B cell (primary cell): ENCODE measurements at regions not wholly inside any gene's neighbourhood (a gene's known extent, or its start where the extent isn't known, plus 50 kb on each side); places are given as distances from the start of the nearest gene placed in this dataset.
A peak's percentile ranks its signal among the peaks of the same experiment; 100 is the strongest.

ENCODE experiments used
- ATAC-seq: fragments of 200-7000 bp; cut with Tn5 transposase; one replicate; pipeline ENCODE4 v1.10.0; 2021; ENCODE audit warnings: low read depth, mild to moderate bottlenecking, moderate number of reproducible peaks, moderate library complexity
- CTCF ChIA-PET: fragments of 350-600 bp; sonication (Branson Sonifier 250); formaldehyde crosslinking; loops from one replicate; lab custom pipeline; 2021; ENCODE audit warnings: antibody characterized with exemption, inconsistent platforms; lab: Charles Lee
- POLR2A ChIA-PET: fragments of 350-600 bp; sonication (Branson Sonifier 250); formaldehyde crosslinking; loops from one replicate; lab custom pipeline; 2021; ENCODE audit warnings: antibody characterized with exemption; lab: Charles Lee
- DNase-seq: peaks from one replicate; pipeline ENCODE4 v3.0.0; 2013
- H2AFZ ChIP-seq: 2 replicates; pipeline ENCODE4 v1.6.1; 2012; ENCODE audit warnings: mild to moderate bottlenecking, low read depth, low read length; ENCODE audit not compliant: insufficient read depth, poor library complexity, severe bottlenecking
- H3K27ac ChIP-seq, 2 donors: 1 replicate in 1 of 2; 2 replicates in 1 of 2; pipeline ENCODE4 v1.5.1; 2012 to 2013; ENCODE audit warnings: low read length in 2 of 2, mild to moderate bottlenecking in 2 of 2, moderate library complexity in 1 of 2
- H3K27me3 ChIP-seq, 4 experiments: fragments of 200-600 bp in 1 of 4; sonication (generic) in 1 of 4; replicated peaks in 1 of 4; 1 replicate in 2 of 4; 2 replicates in 2 of 4; pipeline versions ENCODE4 v1.6.1 to v1.7.0; 2013 to 2016; ENCODE audit warnings: low read length in 3 of 4, mild to moderate bottlenecking in 2 of 4, mixed read lengths in 1 of 4, moderate library complexity in 1 of 4; ENCODE audit not compliant: insufficient read depth in 4 of 4, control insufficient read depth in 3 of 4; ENCODE audit errors: control extremely low read depth in 1 of 4
- H3K36me3 ChIP-seq, 2 experiments: replicated peaks in 1 of 2; 1 replicate in 1 of 2; 2 replicates in 1 of 2; pipeline versions ENCODE4 v1.6.1 to v1.7.1; 2013; ENCODE audit warnings: low read length in 1 of 2; ENCODE audit not compliant: insufficient read depth in 2 of 2, control insufficient read depth in 1 of 2; ENCODE audit errors: control extremely low read depth in 1 of 2, extremely low read depth in 1 of 2
- H3K4me1 ChIP-seq, 2 donors: fragments of 200-600 bp in 1 of 2; sonication (generic) in 1 of 2; 1 replicate in 1 of 2; 2 replicates in 1 of 2; pipeline versions ENCODE4 v1.5.1 to v1.6.1; 2013 to 2017; ENCODE audit warnings: low read length in 2 of 2; ENCODE audit not compliant: control insufficient read depth in 2 of 2, insufficient read depth in 2 of 2
- H3K4me2 ChIP-seq: replicated peaks from 2 replicates; pipeline ENCODE3; 2012; ENCODE audit warnings: mild to moderate bottlenecking, low read depth, low read length; ENCODE audit not compliant: poor library complexity, severe bottlenecking
- H3K4me3 ChIP-seq, 5 experiments: fragments of 200-600 bp in 1 of 5; sonication (generic) in 1 of 5; 1 replicate in 3 of 5; 2 replicates in 2 of 5; pipeline versions ENCODE4 v1.5.1 to v1.7.0; 2011 to 2016; ENCODE audit warnings: low read length in 4 of 5, mild to moderate bottlenecking in 4 of 5, low read depth in 2 of 5, control low read depth in 1 of 5, moderate library complexity in 1 of 5; ENCODE audit not compliant: insufficient read depth in 1 of 5; ENCODE audit errors: control extremely low read depth in 1 of 5, extremely low read depth in 1 of 5
- H3K79me2 ChIP-seq: fragments of 200-600 bp; sonication (generic); one replicate; pipeline ENCODE4 v1.6.0; 2016; ENCODE audit warnings: low read length; ENCODE audit not compliant: control insufficient read depth, insufficient read depth
- H3K9ac ChIP-seq: fragments of 200-600 bp; sonication (generic); 2 replicates; pipeline ENCODE4 v1.6.1; 2017; ENCODE audit warnings: mild to moderate bottlenecking, low read length, moderate library complexity
- H3K9me3 ChIP-seq, 3 donors: one replicate each; pipeline versions ENCODE4 v1.6.1 to v1.7.1; 2013; ENCODE audit warnings: low read length in 2 of 3; ENCODE audit not compliant: control insufficient read depth in 2 of 3, insufficient read depth in 1 of 3; ENCODE audit errors: control extremely low read depth in 1 of 3
- H4K20me1 ChIP-seq: 2 replicates; pipeline ENCODE4 v1.6.0; 2012; ENCODE audit warnings: mild to moderate bottlenecking, low read length; ENCODE audit not compliant: insufficient read depth, control insufficient read depth, poor library complexity, severe bottlenecking
- H3K27ac Mint-ChIP-seq: one replicate; pipeline ENCODE4 v1.8.0; 2021; ENCODE audit warnings: mixed read lengths
- H3K27me3 Mint-ChIP-seq: one replicate; pipeline ENCODE4 v1.8.0; 2021; ENCODE audit warnings: mixed read lengths
- H3K4me1 Mint-ChIP-seq: one replicate; pipeline ENCODE4 v1.8.0; 2021; ENCODE audit warnings: mixed read lengths
- H3K4me3 Mint-ChIP-seq: one replicate; pipeline ENCODE4 v1.8.0; 2021; ENCODE audit warnings: mixed read lengths
- H3K9me3 Mint-ChIP-seq: one replicate; pipeline ENCODE4 v1.8.0; 2022; ENCODE audit warnings: mixed read lengths; ENCODE audit not compliant: insufficient read depth
- EZH2 ChIP-seq: IDR thresholded peaks from 2 replicates; pipeline ENCODE4 v1.6.1; 2012; ENCODE audit warnings: borderline replicate concordance, low read depth, mild to moderate bottlenecking, moderate library complexity, low read length; ENCODE audit not compliant: insufficient read depth, poor library complexity, severe bottlenecking
- WGBS: methylation state at CpG from one replicate; pipeline ENCODE4 v1.1.5; 2013; ENCODE audit warnings: missing lambda C conversion rate; ENCODE audit not compliant: insufficient coverage; 5-methylcytosine and 5-hydroxymethylcytosine counted together
- intact Hi-C: fragments of 100-400 bp; cut with micrococcal nuclease; formaldehyde crosslinking; loops from one replicate; pipeline ENCODE4 v1.10.0; 2022
- TF ChIP-seq, protein P1 (sequence below): fragments of 200-600 bp; IDR thresholded peaks from one replicate; pipeline ENCODE4 v1.8.0; 2022; ENCODE audit warnings: antibody characterized with exemption, mild to moderate bottlenecking

DNA sequence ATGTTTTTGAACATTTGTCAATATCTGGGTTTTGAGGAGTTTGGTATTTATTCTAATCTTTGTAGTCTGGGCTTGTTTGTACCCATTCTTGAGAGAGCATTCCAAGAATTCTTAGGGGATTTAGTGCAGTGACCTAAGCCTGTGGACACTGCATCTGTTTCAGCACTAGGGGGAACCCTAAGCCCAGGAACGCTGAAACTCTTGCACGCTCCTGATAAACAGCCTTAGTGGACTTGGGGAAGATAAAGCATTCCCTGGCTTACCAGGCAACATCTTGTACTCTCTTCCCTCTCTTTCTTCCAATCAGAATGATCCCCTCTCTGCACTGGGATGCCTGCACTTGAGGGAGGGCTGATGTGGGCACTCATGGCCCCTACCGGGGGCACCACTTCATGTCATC lies 654.9 kb upstream of the HTR2C start:
- whole genome bisulfite sequencing = no CpG with 5 or more reads among the region's 3 CpGs

DNA sequence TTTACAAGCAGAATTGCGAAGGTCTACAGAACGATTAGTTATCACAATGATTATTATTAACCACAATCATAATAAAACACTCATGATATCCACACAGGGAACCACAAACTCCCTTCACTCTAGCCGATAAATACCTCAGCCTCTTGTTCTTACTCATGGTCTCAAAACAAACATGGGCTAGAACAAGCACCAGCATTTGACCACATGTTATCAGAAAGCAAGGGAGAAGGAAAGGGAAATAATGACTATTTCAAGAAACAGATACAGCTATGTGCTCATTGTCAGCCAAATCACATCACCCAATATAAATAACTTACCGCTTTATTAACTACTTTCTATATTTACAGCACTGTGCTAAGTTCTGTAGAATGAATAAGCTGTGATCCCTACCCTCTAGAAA lies 663.2 kb upstream of the HTR2C start:
- POLR2A ChIA-PET = no interaction called here
- Histone ChIP-seq H4K20me1 (no peaks in the 10 kb centered on the region), H3K4me2 (no peak overlapping the region), H3K27ac (no peak overlapping the region), H3K4me1 (no peaks in the 10 kb centered on the region), H3K9ac (no peak overlapping the region), H3K9me3 (no peaks in the 10 kb centered on the region), H3K27me3 (no peaks in the 10 kb centered on the region), H3K79me2 (no peaks in the 10 kb centered on the region), H2AFZ (no peak overlapping the region), H3K4me3 (no peak overlapping the region), H3K36me3 (no peaks in the 10 kb centered on the region)
- intact Hi-C loops = loop anchor here (10.0 kb wide), 1 partner anchor 154 kb away; no protein-coding TSS in a partner anchor
- DNase-seq (no peak), ATAC-seq (no peak)
- Mint-ChIP-seq H3K27ac (no peak overlapping the region), H3K27me3 (no peaks in the 10 kb centered on the region), H3K9me3 (no peaks in the 10 kb centered on the region), H3K4me3 (no peak overlapping the region), H3K4me1 (peaks cover 11% of the 10 kb centered on the region)
- CTCF ChIA-PET = no interaction called here
- TF ChIP-seq EZH2 = no peak
- TF ChIP-seq, protein P1, sequence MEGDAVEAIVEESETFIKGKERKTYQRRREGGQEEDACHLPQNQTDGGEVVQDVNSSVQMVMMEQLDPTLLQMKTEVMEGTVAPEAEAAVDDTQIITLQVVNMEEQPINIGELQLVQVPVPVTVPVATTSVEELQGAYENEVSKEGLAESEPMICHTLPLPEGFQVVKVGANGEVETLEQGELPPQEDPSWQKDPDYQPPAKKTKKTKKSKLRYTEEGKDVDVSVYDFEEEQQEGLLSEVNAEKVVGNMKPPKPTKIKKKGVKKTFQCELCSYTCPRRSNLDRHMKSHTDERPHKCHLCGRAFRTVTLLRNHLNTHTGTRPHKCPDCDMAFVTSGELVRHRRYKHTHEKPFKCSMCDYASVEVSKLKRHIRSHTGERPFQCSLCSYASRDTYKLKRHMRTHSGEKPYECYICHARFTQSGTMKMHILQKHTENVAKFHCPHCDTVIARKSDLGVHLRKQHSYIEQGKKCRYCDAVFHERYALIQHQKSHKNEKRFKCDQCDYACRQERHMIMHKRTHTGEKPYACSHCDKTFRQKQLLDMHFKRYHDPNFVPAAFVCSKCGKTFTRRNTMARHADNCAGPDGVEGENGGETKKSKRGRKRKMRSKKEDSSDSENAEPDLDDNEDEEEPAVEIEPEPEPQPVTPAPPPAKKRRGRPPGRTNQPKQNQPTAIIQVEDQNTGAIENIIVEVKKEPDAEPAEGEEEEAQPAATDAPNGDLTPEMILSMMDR = no peak
- no CpG with 5 or more reads among the region's 4 CpGs for WGBS

More for the DNA sequence above, 654.9 kb upstream of the HTR2C start:
- Histone ChIP-seq H4K20me1 (no peaks in the 10 kb centered on the region), H2AFZ (no peak overlapping the region), H3K4me1 (no peaks in the 10 kb centered on the region), H3K9ac (no peak overlapping the region), H3K36me3 (no peaks in the 10 kb centered on the region), H3K4me2 (no peak overlapping the region), H3K9me3 (no peaks in the 10 kb centered on the region), H3K79me2 (no peaks in the 10 kb centered on the region), H3K27me3 (no peaks in the 10 kb centered on the region), H3K27ac (no peak overlapping the region), H3K4me3 (no peak overlapping the region)
- no peak for TF ChIP-seq EZH2
- TF ChIP-seq, protein P1 = peak; percentile 11
- H3K27ac Mint-ChIP-seq = no peak overlapping the region
- no peaks in the 10 kb centered on the region for H3K9me3 Mint-ChIP-seq
- no peaks in the 10 kb centered on the region for H3K27me3 Mint-ChIP-seq
- DNase-seq (peak; percentile 21), ATAC-seq (no peak)
- POLR2A ChIA-PET = no interaction called here
- no peak overlapping the region for H3K4me3 Mint-ChIP-seq
- H3K4me1 Mint-ChIP-seq = no peaks in the 10 kb centered on the region
- intact Hi-C loops = loop anchor here (10.0 kb wide), 1 partner anchor 146 kb away; no protein-coding TSS in a partner anchor
- CTCF ChIA-PET = no interaction called here
